ENCODE measurements at regions not wholly inside any gene's neighbourhood (a gene's known extent, or its start where the extent isn't known, plus 50 kb on each side); places are given as distances from the start of the nearest gene placed in this dataset.

DNA sequence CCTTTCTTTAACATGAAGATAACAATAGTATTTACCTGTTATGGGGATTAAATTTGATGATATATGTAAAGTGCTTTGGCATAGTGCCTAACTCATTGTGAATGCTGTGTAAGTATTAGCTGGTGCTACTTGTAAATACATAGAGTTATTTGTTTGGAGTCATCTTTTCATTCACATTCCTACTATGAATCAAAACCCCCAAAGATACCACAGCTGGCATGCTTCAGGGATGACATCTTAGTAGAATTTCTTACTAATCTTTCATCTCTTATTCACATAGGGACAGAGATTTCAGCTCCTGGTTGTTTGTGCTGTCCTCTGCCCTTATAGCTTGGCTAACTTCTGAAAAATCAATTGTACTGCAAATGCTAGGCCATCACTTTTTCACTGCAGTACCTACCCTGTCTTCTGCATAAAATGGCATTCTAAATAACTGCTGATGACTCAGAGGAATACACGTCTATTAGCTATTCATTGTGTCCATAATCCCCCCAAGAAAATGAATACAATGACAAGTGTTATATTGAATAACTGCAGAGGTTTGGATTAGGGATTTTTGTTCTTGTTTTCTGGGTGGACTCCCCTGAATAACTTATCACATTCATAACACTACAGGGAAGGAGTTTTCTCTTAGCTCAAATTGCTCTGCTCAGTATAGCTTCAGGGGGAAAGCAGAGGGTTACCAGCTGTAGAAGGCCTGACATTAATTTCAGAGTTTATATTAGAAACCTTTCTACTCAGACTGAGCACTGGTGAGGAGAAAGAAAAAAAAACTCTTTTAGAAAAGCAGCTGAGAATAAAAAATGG is 192.2 kb upstream of the C9orf72 start:
- H3K36me3 ChIP-seq: no peaks in the 10 kb centered on the region
- no peak for DNase-seq (ENCODE audit: low spot score in 2 of 2)
- H3K27ac ChIP-seq: no peak overlapping the region
- intact Hi-C loops (cut with DNase I): no loop called here
- TF ChIP-seq, protein P1, sequence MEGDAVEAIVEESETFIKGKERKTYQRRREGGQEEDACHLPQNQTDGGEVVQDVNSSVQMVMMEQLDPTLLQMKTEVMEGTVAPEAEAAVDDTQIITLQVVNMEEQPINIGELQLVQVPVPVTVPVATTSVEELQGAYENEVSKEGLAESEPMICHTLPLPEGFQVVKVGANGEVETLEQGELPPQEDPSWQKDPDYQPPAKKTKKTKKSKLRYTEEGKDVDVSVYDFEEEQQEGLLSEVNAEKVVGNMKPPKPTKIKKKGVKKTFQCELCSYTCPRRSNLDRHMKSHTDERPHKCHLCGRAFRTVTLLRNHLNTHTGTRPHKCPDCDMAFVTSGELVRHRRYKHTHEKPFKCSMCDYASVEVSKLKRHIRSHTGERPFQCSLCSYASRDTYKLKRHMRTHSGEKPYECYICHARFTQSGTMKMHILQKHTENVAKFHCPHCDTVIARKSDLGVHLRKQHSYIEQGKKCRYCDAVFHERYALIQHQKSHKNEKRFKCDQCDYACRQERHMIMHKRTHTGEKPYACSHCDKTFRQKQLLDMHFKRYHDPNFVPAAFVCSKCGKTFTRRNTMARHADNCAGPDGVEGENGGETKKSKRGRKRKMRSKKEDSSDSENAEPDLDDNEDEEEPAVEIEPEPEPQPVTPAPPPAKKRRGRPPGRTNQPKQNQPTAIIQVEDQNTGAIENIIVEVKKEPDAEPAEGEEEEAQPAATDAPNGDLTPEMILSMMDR (IDR thresholded peaks at IDR 0.05): no peak
- no peaks in the 10 kb centered on the region for H3K27me3 ChIP-seq
- H3K9me3 ChIP-seq: no peaks in the 10 kb centered on the region
- no peaks in the 10 kb centered on the region for H3K4me1 ChIP-seq
- H3K4me3 ChIP-seq: no peak overlapping the region

DNA sequence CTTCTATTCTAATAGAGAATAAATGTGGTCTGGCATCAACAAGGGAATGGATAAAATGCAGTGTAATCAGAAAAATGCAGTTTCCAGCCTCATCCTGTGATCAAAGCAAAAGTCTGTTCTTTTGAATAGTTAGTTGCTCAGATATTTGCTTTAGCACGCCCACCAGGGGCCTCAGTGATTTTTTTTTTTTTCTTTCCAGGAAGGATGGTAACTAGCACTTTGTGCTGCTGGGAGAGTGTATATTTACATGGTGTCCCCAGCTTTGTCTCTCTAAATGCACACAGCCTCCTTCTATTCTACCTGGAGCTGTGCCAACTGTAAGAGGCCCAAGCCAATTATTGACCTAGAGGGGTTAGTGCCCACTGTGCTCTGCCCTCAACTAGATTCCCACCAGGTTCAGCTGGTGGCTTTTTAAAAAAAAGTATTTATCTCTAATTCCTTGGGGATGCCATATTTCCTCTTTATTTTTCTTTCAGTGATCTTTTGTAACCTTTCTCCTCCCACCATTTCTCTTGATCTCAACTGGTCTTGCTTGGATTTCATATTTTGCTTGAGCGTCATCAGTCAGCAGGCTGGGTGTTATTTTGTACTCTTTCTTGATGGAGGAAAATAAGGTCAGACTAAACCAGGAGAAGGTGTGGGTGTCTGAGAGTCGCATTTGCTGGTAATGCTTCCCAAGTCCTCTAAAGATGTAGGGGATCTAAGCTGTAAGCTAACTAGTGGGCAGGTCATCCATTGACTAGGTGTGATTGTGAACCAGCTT is 193.0 kb upstream of the C9orf72 start:
- Histone ChIP-seq H3K4me1 (no peaks in the 10 kb centered on the region), H3K9me3 (no peaks in the 10 kb centered on the region), H3K27ac (no peak overlapping the region), H3K27me3 (no peaks in the 10 kb centered on the region), H3K4me3 (no peak overlapping the region), H3K36me3 (no peaks in the 10 kb centered on the region)
- no peak for DNase-seq (ENCODE audit: low spot score in 2 of 2)
- TF ChIP-seq, protein P1 (IDR thresholded peaks at IDR 0.05): no peak
- intact Hi-C loops (cut with DNase I): no loop called here

DNA sequence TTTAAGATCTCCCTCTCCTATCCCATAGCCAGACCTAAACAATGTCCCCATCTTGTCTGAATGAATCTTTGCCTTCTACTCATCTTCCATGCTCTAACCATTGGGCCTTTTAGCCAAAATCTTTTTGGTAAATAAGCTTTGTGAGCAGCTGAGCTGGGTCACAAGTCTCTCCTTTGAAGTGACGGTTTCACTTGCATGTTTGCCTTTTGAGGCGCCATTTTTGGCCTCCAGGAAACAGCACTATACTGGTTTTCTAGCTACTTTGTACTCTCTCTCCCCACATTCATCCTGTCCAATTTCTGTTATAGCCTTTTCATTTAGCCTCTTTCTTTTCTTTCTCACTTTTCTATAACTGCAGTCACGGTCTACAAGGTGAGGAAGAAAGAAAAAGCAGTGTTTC is 195.5 kb upstream of the C9orf72 start:
- no peaks in the 10 kb centered on the region for H3K9me3 ChIP-seq
- H3K4me3 ChIP-seq: no peak overlapping the region
- no peak overlapping the region for H3K27ac ChIP-seq
- no peak for DNase-seq (ENCODE audit: low spot score in 2 of 2)
- no peaks in the 10 kb centered on the region for H3K36me3 ChIP-seq
- no peaks in the 10 kb centered on the region for H3K4me1 ChIP-seq
- no peaks in the 10 kb centered on the region for H3K27me3 ChIP-seq
- intact Hi-C loops (cut with DNase I): no loop called here
- TF ChIP-seq, protein P1 (IDR thresholded peaks at IDR 0.05): no peak

DNA sequence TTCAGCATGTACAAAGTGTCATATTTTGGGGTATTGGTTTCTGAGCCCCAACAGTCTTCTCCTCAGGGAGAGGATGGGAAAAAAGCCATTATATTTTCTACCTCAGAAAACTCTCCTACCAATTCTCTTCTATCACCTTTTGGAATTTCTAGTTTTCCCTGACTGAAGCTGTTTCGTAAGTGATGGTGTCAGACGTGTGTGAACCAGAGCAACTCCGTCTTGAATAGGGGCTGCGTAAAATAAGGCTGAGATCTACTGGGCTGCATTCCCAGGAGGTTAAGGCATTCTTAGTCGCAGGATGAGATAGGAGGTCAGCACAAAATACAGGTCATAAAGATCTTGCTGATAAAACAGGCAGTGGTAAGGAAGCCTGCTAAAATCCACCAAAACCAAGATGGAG is 197.3 kb upstream of the C9orf72 start:
- H3K9me3 ChIP-seq: no peaks in the 10 kb centered on the region
- no peaks in the 10 kb centered on the region for H3K36me3 ChIP-seq
- no peak overlapping the region for H3K27ac ChIP-seq
- intact Hi-C loops (cut with DNase I): no loop called here
- H3K4me1 ChIP-seq: no peaks in the 10 kb centered on the region
- TF ChIP-seq, protein P1 (IDR thresholded peaks at IDR 0.05): no peak
- no peak overlapping the region for H3K4me3 ChIP-seq
- H3K27me3 ChIP-seq: no peaks in the 10 kb centered on the region
- no peak for DNase-seq (ENCODE audit: low spot score in 2 of 2)

DNA sequence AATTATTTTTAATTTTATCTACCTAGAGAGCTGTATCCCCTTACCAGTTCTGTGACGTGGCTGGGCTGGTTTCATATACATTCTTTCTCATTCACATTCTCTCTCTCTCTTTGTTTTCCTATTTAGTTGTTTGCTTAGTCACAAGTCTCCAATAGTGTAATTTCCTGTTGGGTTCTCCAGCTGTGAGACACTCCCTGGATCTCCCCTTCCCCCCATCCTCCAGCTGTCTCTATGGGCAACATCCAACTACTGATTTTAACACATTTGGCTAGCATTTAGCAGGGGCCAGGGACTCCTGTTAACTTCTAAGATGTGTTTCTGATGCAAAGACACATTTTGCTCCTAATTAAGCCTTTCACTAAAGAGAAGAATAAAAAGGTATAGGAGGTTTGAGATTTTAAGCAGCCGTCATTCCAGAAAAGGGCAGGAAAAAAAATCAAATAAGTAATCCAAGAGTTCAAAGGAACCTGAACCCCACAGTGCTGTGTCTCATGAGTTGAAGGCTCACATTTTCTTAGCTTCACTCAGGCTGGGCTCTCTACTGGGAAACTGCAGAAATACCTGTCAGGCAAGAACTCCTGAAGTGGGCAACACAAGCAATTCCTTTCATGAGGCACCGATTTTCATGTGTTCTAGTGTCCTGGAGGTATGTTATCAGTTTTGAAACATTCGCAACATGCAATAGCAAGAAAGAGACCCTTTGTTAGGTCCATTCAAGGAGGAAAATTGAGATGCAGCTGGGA is 198.7 kb upstream of the C9orf72 start:
- Histone ChIP-seq H3K27ac (no peak overlapping the region), H3K9me3 (no peaks in the 10 kb centered on the region), H3K4me3 (no peak overlapping the region), H3K36me3 (no peaks in the 10 kb centered on the region), H3K4me1 (no peaks in the 10 kb centered on the region), H3K27me3 (no peaks in the 10 kb centered on the region)
- DNase-seq (ENCODE audit: low spot score in 2 of 2): no peak
- TF ChIP-seq, protein P1 (IDR thresholded peaks at IDR 0.05): no peak
- intact Hi-C loops (cut with DNase I): no loop called here

Measured in ascending aorta (tissue), 2 donors.